ENCODE measurements at regions not wholly inside any gene's neighbourhood (a gene's known extent, or its start where the extent isn't known, plus 50 kb on each side); places are given as distances from the start of the nearest gene placed in this dataset.

DNA sequence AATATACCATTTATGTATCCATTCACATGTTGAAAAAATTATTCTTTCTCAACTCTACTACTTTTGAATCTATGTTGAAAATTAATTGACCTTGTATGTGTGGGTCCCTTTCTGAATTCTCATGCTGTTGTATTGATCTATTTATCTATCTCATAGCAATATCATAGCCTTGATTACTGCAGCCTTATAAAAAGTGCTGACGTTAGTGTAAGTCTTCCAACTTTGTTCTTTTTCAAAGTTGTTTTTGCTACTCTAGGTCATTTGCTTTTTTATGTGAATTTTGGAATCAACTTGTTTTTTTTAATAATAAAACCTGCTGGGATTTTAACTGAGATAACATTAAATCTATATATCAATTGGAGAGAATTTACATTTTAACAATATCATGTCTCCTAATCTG lies 52.2 kb upstream of the PAX3 start:
- WGBS (ENCODE audit: low lambda C conversion rate) = 0% methylated on average over 1 of the region's 1 CpG
- no peak for ATAC-seq
- CTCF ChIA-PET (ENCODE audit: low intra/inter-chr PET ratio, low total read pairs) = no interaction called here

More for the DNA sequence above, 52.2 kb upstream of the PAX3 start:
- Histone ChIP-seq H3K27ac (ENCODE audit: extremely low read length, insufficient read depth, low read length) (no peak overlapping the region), H3K36me3 (replicated peaks in 1 of 2; ENCODE audit: control insufficient read depth in 1 of 2, insufficient read depth in 2 of 2, low read length in 2 of 2) (no peaks in the 10 kb centered on the region), H3K9me3 (ENCODE audit: low read length) (peaks cover 17% of the 10 kb centered on the region), H4K20me1 (ENCODE audit: insufficient read depth, low read length) (no peaks in the 10 kb centered on the region), H3K27me3 (ENCODE audit: control insufficient read depth in 1 of 2, insufficient read depth in 2 of 2, low read length in 2 of 2) (peaks cover 0 to 4% of the 10 kb centered on the region in 2 experiments; a peak in 2 of 5 replicates), H3K9ac (ENCODE audit: insufficient read depth, low read depth, low read length) (no peak overlapping the region), H3K4me1 (ENCODE audit: insufficient read depth, low read length) (no peaks in the 10 kb centered on the region), H3K4me2 (ENCODE audit: low read depth, low read length) (no peak overlapping the region), H2AFZ (ENCODE audit: low read length) (no peak overlapping the region), H3K79me2 (ENCODE audit: insufficient read depth, low read length) (no peaks in the 10 kb centered on the region), H3K4me3 (replicated peaks in 1 of 3; ENCODE audit: insufficient read depth in 1 of 3, low read depth in 2 of 3, low read length in 3 of 3) (no peak overlapping the region)
- DNase-seq (ENCODE audit: low spot score) (no peak), FAIRE-seq (no peak)
- POLR2A ChIA-PET = no interaction called here
- in situ Hi-C loops (cut with HindIII; ENCODE audit: extremely low pct_ligation_motif_present, low pct_unique_long_range_greater_than_20kb) = no loop called here
- BruUV-seq (replicated peaks) = no TSS peak
- TF ChIP-seq KDM5A (IDR thresholded peaks at IDR 0.05; ENCODE audit: borderline replicate concordance, low read length) = no peak
- no peak for TF ChIP-seq ZNF576 (CRISPR knock-in tag; IDR thresholded peaks at IDR 0.05)
- no peak for TF ChIP-seq CENPX (CRISPR knock-in tag; IDR thresholded peaks at IDR 0.05)
- TF ChIP-seq ZSCAN30 (CRISPR knock-in tag; IDR thresholded peaks at IDR 0.05) = no peak
- no peak for TF ChIP-seq PCBP2 (optimal IDR thresholded peaks at IDR 0.05; ENCODE audit: low read depth, low read length, poor library complexity, severe bottlenecking)
- no peak for TF ChIP-seq KAT7 (CRISPR knock-in tag; IDR thresholded peaks at IDR 0.05; ENCODE audit: borderline replicate concordance)
- peak; percentile 70 to 88 for TF ChIP-seq MAFK (conservative IDR thresholded peaks at IDR 0.05 in 1 of 2, IDR thresholded peaks at IDR 0.05 in 1 of 2; ENCODE audit: low read length in 2 of 2)
- no peak for TF ChIP-seq HHEX (CRISPR knock-in tag; IDR thresholded peaks at IDR 0.05)
- TF ChIP-seq SMARCE1 (IDR thresholded peaks at IDR 0.05; ENCODE audit: borderline replicate concordance) = no peak
- TF ChIP-seq ZUFSP (CRISPR knock-in tag; IDR thresholded peaks at IDR 0.05; ENCODE audit: borderline replicate concordance) = no peak
- TF ChIP-seq ZNF605 (CRISPR knock-in tag; IDR thresholded peaks at IDR 0.05) = no peak
- TF ChIP-seq MAFF (IDR thresholded peaks at IDR 0.05; ENCODE audit: low read depth, low read length) = peak; percentile 76
- intact Hi-C loops (cut with micrococcal nuclease; ENCODE audit: unreplicated experiment) = no loop called here
